ENCODE measurements at regions not wholly inside any gene's neighbourhood (a gene's known extent, or its start where the extent isn't known, plus 50 kb on each side); places are given as distances from the start of the nearest gene placed in this dataset.
"Not testable (repeated sequence)": the region's sequence is repeated elsewhere in the genome, so short reads cannot be mapped to it uniquely, and the experiment has no call there.

GRCh38 chr7:153408360-153409335 is 643.5 kb upstream of the DPP6 start:
- 56% methylated on average over 1 of the region's 3 CpGs for WGBS (ENCODE audit: insufficient coverage)
- Histone ChIP-seq H3K4me1 (ENCODE audit: control insufficient read depth, insufficient read depth, low read length) (no peaks in the 10 kb centered on the region), H3K36me3 (ENCODE audit: control insufficient read depth, insufficient read depth, low read length) (no peaks in the 10 kb centered on the region), H3K27ac (ENCODE audit: low read length) (no peak overlapping the region), H3K27me3 (ENCODE audit: control insufficient read depth, insufficient read depth, low read length) (no peaks in the 10 kb centered on the region), H3K9me3 (replicated peaks; ENCODE audit: control insufficient read depth, low read depth, low read length) (peaks cover 3% of the 10 kb centered on the region), H3K4me3 (ENCODE audit: low read length) (no peak overlapping the region)
- DNase-seq, result no peak

- not testable (repeated sequence) for DNase-seq; H3K4me3 ChIP-seq (ENCODE audit: low read length); H3K4me1 ChIP-seq (ENCODE audit: control insufficient read depth, insufficient read depth, low read length); H3K27ac ChIP-seq (ENCODE audit: low read length); H3K36me3 ChIP-seq (ENCODE audit: control insufficient read depth, insufficient read depth, low read length); H3K9me3 ChIP-seq (replicated peaks; ENCODE audit: control insufficient read depth, low read depth, low read length); H3K27me3 ChIP-seq (ENCODE audit: control insufficient read depth, insufficient read depth, low read length)
- WGBS (ENCODE audit: insufficient coverage), result 90% methylated on average over 9 of the region's 10 CpGs
Measured at GRCh38 chr7:153409567-153410342, 642.4 kb upstream of the DPP6 start.

GRCh38 chr7:153410997-153411642 is 641.1 kb upstream of the DPP6 start:
- H3K36me3 ChIP-seq (ENCODE audit: control insufficient read depth, insufficient read depth, low read length); H3K4me3 ChIP-seq (ENCODE audit: low read length); H3K4me1 ChIP-seq (ENCODE audit: control insufficient read depth, insufficient read depth, low read length); H3K27me3 ChIP-seq (ENCODE audit: control insufficient read depth, insufficient read depth, low read length); H3K27ac ChIP-seq (ENCODE audit: low read length); H3K9me3 ChIP-seq (replicated peaks; ENCODE audit: control insufficient read depth, low read depth, low read length); DNase-seq: not testable (repeated sequence)
- 89% methylated on average over 18 of the region's 18 CpGs for WGBS (ENCODE audit: insufficient coverage)

- not testable (repeated sequence) for DNase-seq; H3K27me3 ChIP-seq (ENCODE audit: control insufficient read depth, insufficient read depth, low read length); H3K9me3 ChIP-seq (replicated peaks; ENCODE audit: control insufficient read depth, low read depth, low read length); H3K27ac ChIP-seq (ENCODE audit: low read length); H3K4me3 ChIP-seq (ENCODE audit: low read length); H3K4me1 ChIP-seq (ENCODE audit: control insufficient read depth, insufficient read depth, low read length); H3K36me3 ChIP-seq (ENCODE audit: control insufficient read depth, insufficient read depth, low read length)
- WGBS (ENCODE audit: insufficient coverage), result 96% methylated on average over 22 of the region's 26 CpGs
Measured at GRCh38 chr7:153412114-153412823, 639.9 kb upstream of the DPP6 start.

GRCh38 chr7:153412824-153413198 is 639.4 kb upstream of the DPP6 start:
- not testable (repeated sequence) for H3K36me3 ChIP-seq (ENCODE audit: control insufficient read depth, insufficient read depth, low read length); H3K9me3 ChIP-seq (replicated peaks; ENCODE audit: control insufficient read depth, low read depth, low read length); H3K4me1 ChIP-seq (ENCODE audit: control insufficient read depth, insufficient read depth, low read length); H3K27ac ChIP-seq (ENCODE audit: low read length); H3K27me3 ChIP-seq (ENCODE audit: control insufficient read depth, insufficient read depth, low read length); H3K4me3 ChIP-seq (ENCODE audit: low read length); DNase-seq
- WGBS (ENCODE audit: insufficient coverage), result 93% methylated on average over 6 of the region's 16 CpGs

GRCh38 chr7:153413199-153413539 is 639.0 kb upstream of the DPP6 start:
- WGBS (ENCODE audit: insufficient coverage), result 92% methylated on average over 9 of the region's 12 CpGs
- H3K9me3 ChIP-seq (replicated peaks; ENCODE audit: control insufficient read depth, low read depth, low read length), result peaks cover 3% of the 10 kb centered on the region
- DNase-seq, result no peak

GRCh38 chr7:153413540-153414287 is 638.5 kb upstream of the DPP6 start:
- 93% methylated on average over 25 of the region's 28 CpGs for WGBS (ENCODE audit: insufficient coverage)
- Histone ChIP-seq H3K4me1 (ENCODE audit: control insufficient read depth, insufficient read depth, low read length) (no peaks in the 10 kb centered on the region), H3K4me3 (ENCODE audit: low read length) (no peak overlapping the region), H3K36me3 (ENCODE audit: control insufficient read depth, insufficient read depth, low read length) (no peaks in the 10 kb centered on the region), H3K27ac (ENCODE audit: low read length) (no peak overlapping the region), H3K9me3 (replicated peaks; ENCODE audit: control insufficient read depth, low read depth, low read length) (peaks cover 3% of the 10 kb centered on the region), H3K27me3 (ENCODE audit: control insufficient read depth, insufficient read depth, low read length) (no peaks in the 10 kb centered on the region)
- DNase-seq, result no peak

More at GRCh38 chr7:153413199-153413539, 639.0 kb upstream of the DPP6 start:
- H3K27me3 ChIP-seq (ENCODE audit: control insufficient read depth, insufficient read depth, low read length), result no peaks in the 10 kb centered on the region
- H3K36me3 ChIP-seq (ENCODE audit: control insufficient read depth, insufficient read depth, low read length), result no peaks in the 10 kb centered on the region
- no peak overlapping the region for H3K4me3 ChIP-seq (ENCODE audit: low read length)
- H3K4me1 ChIP-seq (ENCODE audit: control insufficient read depth, insufficient read depth, low read length), result no peaks in the 10 kb centered on the region
- H3K27ac ChIP-seq (ENCODE audit: low read length), result no peak overlapping the region

GRCh38 chr7:153414288-153414629 is 637.9 kb upstream of the DPP6 start:
- Histone ChIP-seq H3K4me1 (ENCODE audit: control insufficient read depth, insufficient read depth, low read length) (no peaks in the 10 kb centered on the region), H3K36me3 (ENCODE audit: control insufficient read depth, insufficient read depth, low read length) (no peaks in the 10 kb centered on the region), H3K27ac (ENCODE audit: low read length) (no peak overlapping the region), H3K9me3 (replicated peaks; ENCODE audit: control insufficient read depth, low read depth, low read length) (peaks cover 3% of the 10 kb centered on the region), H3K27me3 (ENCODE audit: control insufficient read depth, insufficient read depth, low read length) (no peaks in the 10 kb centered on the region), H3K4me3 (ENCODE audit: low read length) (no peak overlapping the region)
- DNase-seq, result no peak

- H3K4me3 ChIP-seq (ENCODE audit: low read length), result no peak overlapping the region
- H3K4me1 ChIP-seq (ENCODE audit: control insufficient read depth, insufficient read depth, low read length), result no peaks in the 10 kb centered on the region
- H3K27me3 ChIP-seq (ENCODE audit: control insufficient read depth, insufficient read depth, low read length), result no peaks in the 10 kb centered on the region
- no peak for DNase-seq
- no peaks in the 10 kb centered on the region for H3K36me3 ChIP-seq (ENCODE audit: control insufficient read depth, insufficient read depth, low read length)
- peaks cover 3% of the 10 kb centered on the region for H3K9me3 ChIP-seq (replicated peaks; ENCODE audit: control insufficient read depth, low read depth, low read length)
- 59% methylated on average over 3 of the region's 6 CpGs for WGBS (ENCODE audit: insufficient coverage)
- no peak overlapping the region for H3K27ac ChIP-seq (ENCODE audit: low read length)
Measured at GRCh38 chr7:153415632-153416031, 636.6 kb upstream of the DPP6 start.
